ENCODE measurements at regions not wholly inside any gene's neighbourhood (a gene's known extent, or its start where the extent isn't known, plus 50 kb on each side); places are given as distances from the start of the nearest gene placed in this dataset.

DNA sequence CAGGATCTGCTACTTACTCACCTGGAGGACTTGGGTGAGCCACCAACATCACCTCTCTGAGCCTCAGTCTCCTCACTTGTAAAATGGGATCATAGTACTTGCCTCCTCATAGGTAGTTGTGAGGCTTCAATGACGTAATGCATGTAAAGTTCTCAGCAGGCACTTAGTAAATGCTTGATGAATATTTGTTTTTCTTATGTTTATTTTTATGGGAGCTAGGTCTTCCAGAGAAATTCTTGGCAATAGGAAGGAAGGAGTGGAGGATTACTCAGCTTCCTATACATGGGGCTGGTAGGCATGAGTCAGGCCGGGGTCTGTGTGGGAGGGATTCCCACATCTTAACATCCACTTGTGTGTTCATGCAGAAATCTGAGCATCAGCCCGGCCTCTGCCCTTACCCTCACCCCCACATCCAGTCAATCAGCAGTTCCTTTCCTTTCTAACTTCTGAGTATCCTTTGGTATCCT, 95.4 kb upstream of the USP24 start:
- no CpG with 5 or more reads among the region's 3 CpGs for WGBS (ENCODE audit: insufficient coverage)
- no peak for DNase-seq

DNA sequence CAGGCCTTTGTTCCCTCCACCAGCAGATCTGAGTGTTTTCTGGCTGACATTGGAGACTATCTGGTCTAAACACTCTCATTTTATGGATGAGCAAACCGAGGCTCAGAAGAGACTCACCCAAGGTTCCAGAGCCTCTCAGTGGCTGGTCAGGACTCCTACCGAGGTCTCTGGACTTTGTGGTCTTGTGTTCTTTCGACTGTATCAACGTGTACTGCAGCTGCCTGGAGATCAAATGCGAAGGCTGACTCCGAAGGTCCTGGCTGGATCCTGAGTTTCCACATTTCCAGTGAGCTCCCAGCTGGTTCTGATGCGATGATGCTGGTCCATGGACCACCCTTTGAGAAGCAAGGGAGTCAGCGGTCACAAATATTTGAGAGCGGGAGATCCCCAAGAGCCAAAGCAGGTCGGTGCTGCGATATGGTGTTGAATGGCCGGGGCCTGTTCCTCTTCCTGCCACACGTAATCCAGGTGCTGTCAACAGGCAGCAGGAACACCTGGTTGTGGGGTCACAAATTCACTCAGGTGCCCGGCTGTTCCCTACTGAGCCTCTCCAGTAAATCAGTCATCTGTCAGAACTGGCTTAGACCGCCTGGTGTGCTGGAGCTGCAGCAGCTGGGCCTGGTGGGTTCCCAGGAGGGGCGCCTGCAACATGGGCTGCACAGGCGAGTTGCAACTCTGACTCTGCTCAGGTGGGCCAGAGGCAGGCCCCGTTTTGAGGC, 94.8 kb upstream of the USP24 start:
- Mint-ChIP-seq H3K4me1 (no peaks in the 10 kb centered on the region), H3K36me3 (no peaks in the 10 kb centered on the region), H3K27ac (no peak overlapping the region), H3K9me3 (no peaks in the 10 kb centered on the region), H3K4me3 (no peak overlapping the region), H3K27me3 (ENCODE audit: low read depth in 3 of 3) (peaks cover 4 to 12% (median 9%) of the 10 kb centered on the region in 3 donors)
- Histone ChIP-seq H3K4me3 (replicated peaks in 1 of 3; ENCODE audit: low read depth in 2 of 3, low read length in 3 of 3) (no peak overlapping the region), H2AFZ (ENCODE audit: insufficient read depth, low read depth, low read length, poor library complexity, severe bottlenecking) (no peak overlapping the region), H3K36me3 (replicated peaks in 1 of 2; ENCODE audit: control insufficient read depth in 1 of 2, insufficient read depth in 2 of 2, low read length in 2 of 2) (no peaks in the 10 kb centered on the region), H3K79me2 (ENCODE audit: insufficient read depth, low read length) (no peaks in the 10 kb centered on the region), H3K4me2 (replicated peaks; ENCODE audit: extremely low read depth, low read length, poor library complexity, severe bottlenecking) (no peak overlapping the region), H3K4me1 (ENCODE audit: control insufficient read depth in 1 of 2, insufficient read depth in 2 of 2, low read length in 2 of 2) (no peaks in the 10 kb centered on the region), H3K27me3 (ENCODE audit: control insufficient read depth in 2 of 2, insufficient read depth in 2 of 2, low read length in 2 of 2) (peaks cover 0 to 3% of the 10 kb centered on the region in 2 donors), H4K20me1 (ENCODE audit: insufficient read depth, low read length) (no peaks in the 10 kb centered on the region), H3K9me3 (replicated peaks in 1 of 2; ENCODE audit: control insufficient read depth in 1 of 2, insufficient read depth in 1 of 2, low read length in 2 of 2) (no peaks in the 10 kb centered on the region), H3K27ac (ENCODE audit: low read depth in 1 of 2, low read length in 2 of 2) (no peak overlapping the region), H3K9ac (ENCODE audit: insufficient read depth, low read length, poor library complexity, severe bottlenecking) (no peak overlapping the region)
- TF ChIP-seq, protein P1, sequence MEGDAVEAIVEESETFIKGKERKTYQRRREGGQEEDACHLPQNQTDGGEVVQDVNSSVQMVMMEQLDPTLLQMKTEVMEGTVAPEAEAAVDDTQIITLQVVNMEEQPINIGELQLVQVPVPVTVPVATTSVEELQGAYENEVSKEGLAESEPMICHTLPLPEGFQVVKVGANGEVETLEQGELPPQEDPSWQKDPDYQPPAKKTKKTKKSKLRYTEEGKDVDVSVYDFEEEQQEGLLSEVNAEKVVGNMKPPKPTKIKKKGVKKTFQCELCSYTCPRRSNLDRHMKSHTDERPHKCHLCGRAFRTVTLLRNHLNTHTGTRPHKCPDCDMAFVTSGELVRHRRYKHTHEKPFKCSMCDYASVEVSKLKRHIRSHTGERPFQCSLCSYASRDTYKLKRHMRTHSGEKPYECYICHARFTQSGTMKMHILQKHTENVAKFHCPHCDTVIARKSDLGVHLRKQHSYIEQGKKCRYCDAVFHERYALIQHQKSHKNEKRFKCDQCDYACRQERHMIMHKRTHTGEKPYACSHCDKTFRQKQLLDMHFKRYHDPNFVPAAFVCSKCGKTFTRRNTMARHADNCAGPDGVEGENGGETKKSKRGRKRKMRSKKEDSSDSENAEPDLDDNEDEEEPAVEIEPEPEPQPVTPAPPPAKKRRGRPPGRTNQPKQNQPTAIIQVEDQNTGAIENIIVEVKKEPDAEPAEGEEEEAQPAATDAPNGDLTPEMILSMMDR (IDR thresholded peaks at IDR 0.05), result no peak
- WGBS (ENCODE audit: insufficient coverage), result 79% methylated on average over 16 of the region's 18 CpGs
- intact Hi-C loops (cut with micrococcal nuclease), result no loop called here
- no peak for DNase-seq

More for the DNA sequence above, 95.4 kb upstream of the USP24 start:
- H3K79me2 ChIP-seq (ENCODE audit: insufficient read depth, low read length), result no peaks in the 10 kb centered on the region
- TF ChIP-seq, protein P1 (IDR thresholded peaks at IDR 0.05), result no peak
- H3K9me3 Mint-ChIP-seq, result no peaks in the 10 kb centered on the region
- H3K9me3 ChIP-seq (replicated peaks in 1 of 2; ENCODE audit: control insufficient read depth in 1 of 2, insufficient read depth in 1 of 2, low read length in 2 of 2), result no peaks in the 10 kb centered on the region
- H3K36me3 Mint-ChIP-seq, result no peaks in the 10 kb centered on the region
- no peak overlapping the region for H3K4me3 Mint-ChIP-seq
- H3K4me2 ChIP-seq (replicated peaks; ENCODE audit: extremely low read depth, low read length, poor library complexity, severe bottlenecking), result no peak overlapping the region
- H3K27ac ChIP-seq (ENCODE audit: low read depth in 1 of 2, low read length in 2 of 2), result no peak overlapping the region
- intact Hi-C loops (cut with micrococcal nuclease), result no loop called here
- no peaks in the 10 kb centered on the region for H3K4me1 ChIP-seq (ENCODE audit: control insufficient read depth in 1 of 2, insufficient read depth in 2 of 2, low read length in 2 of 2)
- no peaks in the 10 kb centered on the region for H3K4me1 Mint-ChIP-seq
- no peak overlapping the region for H3K4me3 ChIP-seq (replicated peaks in 1 of 3; ENCODE audit: low read depth in 2 of 3, low read length in 3 of 3)
- H3K27me3 Mint-ChIP-seq (ENCODE audit: low read depth in 3 of 3), result peaks cover 4 to 10% (median 8%) of the 10 kb centered on the region in 3 donors
- H3K9ac ChIP-seq (ENCODE audit: insufficient read depth, low read length, poor library complexity, severe bottlenecking), result no peak overlapping the region
- peaks cover 0 to 3% of the 10 kb centered on the region in 2 donors for H3K27me3 ChIP-seq (ENCODE audit: control insufficient read depth in 2 of 2, insufficient read depth in 2 of 2, low read length in 2 of 2)
- no peak overlapping the region for H3K27ac Mint-ChIP-seq
- no peaks in the 10 kb centered on the region for H3K36me3 ChIP-seq (replicated peaks in 1 of 2; ENCODE audit: control insufficient read depth in 1 of 2, insufficient read depth in 2 of 2, low read length in 2 of 2)
- no peaks in the 10 kb centered on the region for H4K20me1 ChIP-seq (ENCODE audit: insufficient read depth, low read length)
- H2AFZ ChIP-seq (ENCODE audit: insufficient read depth, low read depth, low read length, poor library complexity, severe bottlenecking), result no peak overlapping the region

All from CD14-positive monocyte (primary cell).